ENCODE measurements at regions not wholly inside any gene's neighbourhood (a gene's known extent, or its start where the extent isn't known, plus 50 kb on each side); places are given as distances from the start of the nearest gene placed in this dataset.

- ChIA-PET POLR2A (ENCODE audit: unreplicated experiment) (no interaction called here), CTCF (no interaction called here)
- Histone ChIP-seq H2AK9ac (replicated peaks; ENCODE audit: low read depth, low read length, poor library complexity) (no peak overlapping the region), H3K27me3 (ENCODE audit: control insufficient read depth, insufficient read depth, low read length) (no peaks in the 10 kb centered on the region; the same call in 1 of the 2 replicates), H4K91ac (ENCODE audit: insufficient read depth, low read depth, low read length) (no peak overlapping the region), H3K4me1 (ENCODE audit: control insufficient read depth, insufficient read depth, low read length) (no peaks in the 10 kb centered on the region), H3K18ac (ENCODE audit: low read depth, low read length) (no peak overlapping the region), H3K4me3 (ENCODE audit: insufficient read depth, low read depth, low read length) (no peak overlapping the region), H3K4me2 (ENCODE audit: low read depth, low read length) (no peak overlapping the region), H2AFZ (replicated peaks; ENCODE audit: low read length, poor library complexity) (no peak overlapping the region), H3K79me1 (ENCODE audit: low read depth in 1 of 2, low read length in 2 of 2) (no peaks in the 10 kb centered on the region), H2BK5ac (ENCODE audit: low read depth, low read length, poor library complexity, severe bottlenecking) (no peak overlapping the region), H3K4ac (ENCODE audit: low read depth, low read length) (no peak overlapping the region), H3K9ac (ENCODE audit: low read depth, low read length) (no peak overlapping the region), H3K56ac (ENCODE audit: extremely low read depth, insufficient read depth, low read length) (no peak overlapping the region), H2BK20ac (ENCODE audit: low read depth, low read length) (no peak overlapping the region), H4K20me1 (ENCODE audit: insufficient read depth, low read length) (no peaks in the 10 kb centered on the region), H3K14ac (replicated peaks; ENCODE audit: low read depth, low read length) (no peak overlapping the region), H3K23ac (ENCODE audit: low read depth, low read length) (no peak overlapping the region), H2BK120ac (ENCODE audit: low read depth, low read length) (no peak overlapping the region), H4K8ac (ENCODE audit: low read depth in 2 of 2, low read length in 2 of 2) (no peak overlapping the region), H4K5ac (ENCODE audit: low read depth, low read length) (no peak overlapping the region), H3K9me3 (ENCODE audit: control insufficient read depth, insufficient read depth, low read length) (no peaks in the 10 kb centered on the region), H3K36me3 (ENCODE audit: control insufficient read depth, insufficient read depth, low read length) (no peaks in the 10 kb centered on the region), H2AK5ac (ENCODE audit: low read depth, low read length) (no peak overlapping the region), H3K9me1 (ENCODE audit: insufficient read depth, low read length) (no peaks in the 10 kb centered on the region), H3K27ac (ENCODE audit: insufficient read depth, low read length) (no peak overlapping the region), H2BK15ac (ENCODE audit: low read depth, low read length) (no peak overlapping the region)
- no peak for ATAC-seq (ENCODE audit: low read depth)
- intact Hi-C loops (cut with micrococcal nuclease) (no loop called here), dilution Hi-C loops (cut with HindIII; ENCODE audit: low sequenced_read_pairs, unreplicated experiment) (no loop called here), in situ Hi-C loops (cut with MboI; ENCODE audit: low sequenced_read_pairs) (loop anchor here (10.0 kb wide), 1 partner anchor 88 kb away; no protein-coding TSS in a partner anchor)
- TF ChIP-seq CTCF (conservative IDR thresholded peaks at IDR 0.05; ENCODE audit: low read depth, low read length) (0 out of 2 replicates have a peak, but pooled peaks have one; percentile 6), POLR2A (IDR thresholded peaks at IDR 0.05; ENCODE audit: low read depth, low read length) (no peak)
- WGBS, 2 experiments (ENCODE audit: extremely low coverage in 2 of 2, insufficient read length in 1 of 2) = 21% methylated on average over 2 of the region's 5 CpGs; no CpG with 5 or more reads in 1 of the 2 experiments
- no TSS peak for BruUV-seq (replicated peaks)
- DNase-seq = no peak
Observed at GRCh38 chr14:99327050-99327449, 55.1 kb upstream of the BCL11B start.
